Caco-2 (cell line): ENCODE measurements at regions not wholly inside any gene's neighbourhood (a gene's known extent, or its start where the extent isn't known, plus 50 kb on each side); places are given as distances from the start of the nearest gene placed in this dataset.

Experiments
- BruUV-seq: library from RNA; stranded (reverse); fragments of 400-500 nt; replicated peaks from 2 replicates; lab custom pipeline; 2021; lab: Mats Ljungman, UMichigan
- CTCF ChIA-PET: fragments of 300-600 bp; sonication (Branson Sonifier 250); formaldehyde crosslinking; loops from one replicate; lab custom pipeline; 2022; ENCODE audit warnings: antibody characterized with exemption; lab: Charles Lee
- POLR2A ChIA-PET: fragments of 300-600 bp; sonication (Branson Sonifier 250); formaldehyde crosslinking; loops from one replicate; lab custom pipeline; 2022; ENCODE audit warnings: antibody characterized with exemption; lab: Charles Lee
- DNase-seq, 2 experiments: peaks; one replicate each; pipeline versions ENCODE4 v3.0.0 to v3.0.0-alpha.2; 2020 to 2022
- H3K27me3 ChIP-seq: replicated peaks from 2 replicates; pipeline ENCODE4 v1.6.0; 2011; ENCODE audit warnings: low read length; ENCODE audit not compliant: control insufficient read depth, insufficient read depth
- H3K36me3 ChIP-seq: 2 replicates; pipeline ENCODE4 v1.5.1; 2011; ENCODE audit warnings: low read length; ENCODE audit not compliant: control insufficient read depth, insufficient read depth
- H3K4me1 ChIP-seq: fragments of 250-450 bp; sonication (Bioruptor Pico); 2 replicates; pipeline ENCODE4 v1.5.1; 2020; ENCODE audit warnings: mild to moderate bottlenecking
- H3K4me3 ChIP-seq: 2 replicates; pipeline ENCODE4 v1.5.1; 2011; ENCODE audit warnings: low read depth, mild to moderate bottlenecking, control low read depth, low read length
- H3K9me3 ChIP-seq: fragments of 250-450 bp; sonication (Bioruptor Pico); 2 replicates; pipeline ENCODE4 v1.5.1; 2020; ENCODE audit warnings: mild to moderate bottlenecking, moderate library complexity
- H3K27ac Mint-ChIP-seq: one replicate; pipeline ENCODE4 v1.8.0; 2022; ENCODE audit warnings: mixed read lengths; ENCODE audit not compliant: unreplicated experiment
- H3K27me3 Mint-ChIP-seq: one replicate; pipeline ENCODE4 v1.8.0; 2022; ENCODE audit warnings: mixed read lengths; ENCODE audit not compliant: insufficient read depth, unreplicated experiment
- H3K36me3 Mint-ChIP-seq: one replicate; pipeline ENCODE4 v1.8.0; 2022; ENCODE audit warnings: mild to moderate bottlenecking, mixed read lengths; ENCODE audit not compliant: insufficient read depth, unreplicated experiment
- H3K4me1 Mint-ChIP-seq: one replicate; pipeline ENCODE4 v1.8.0; 2022; ENCODE audit warnings: low read depth, mixed read lengths; ENCODE audit not compliant: unreplicated experiment
- H3K4me3 Mint-ChIP-seq: one replicate; pipeline ENCODE4 v1.8.0; 2022; ENCODE audit warnings: mild to moderate bottlenecking, moderate library complexity, mixed read lengths; ENCODE audit not compliant: unreplicated experiment
- H3K9me3 Mint-ChIP-seq: one replicate; pipeline ENCODE4 v1.8.0; 2022; ENCODE audit warnings: mixed read lengths; ENCODE audit not compliant: unreplicated experiment
- CTCF ChIP-seq, 2 experiments: fragments of 200-600 bp in 1 of 2; IDR thresholded peaks; 1 replicate in 1 of 2; 2 replicates in 1 of 2; pipeline versions ENCODE4 v1.5.1 to v1.8.0; 2011 to 2022; ENCODE audit warnings: antibody characterized with exemption in 1 of 2, control low read depth in 1 of 2, inconsistent platforms in 1 of 2, low read depth in 1 of 2, low read length in 1 of 2, mild to moderate bottlenecking in 1 of 2, moderate library complexity in 1 of 2; ENCODE audit not compliant: insufficient read depth in 1 of 2, severe bottlenecking in 1 of 2, unreplicated experiment in 1 of 2
- intact Hi-C: fragments of 100-400 bp; cut with micrococcal nuclease; formaldehyde crosslinking; loops from one replicate; pipeline ENCODE4 v1.10.0; 2022; ENCODE audit not compliant: unreplicated experiment

GRCh38 chr2:215812966-215813365 is 200.4 kb downstream of the MREG start:
- CTCF ChIA-PET: no interaction called here
- no peaks in the 10 kb centered on the region for H3K27me3 Mint-ChIP-seq
- intact Hi-C loops: no loop called here

GRCh38 chr2:215811409-215812345 is 201.7 kb downstream of the MREG start:
- no peak for DNase-seq
- H3K27me3 ChIP-seq: no peaks in the 10 kb centered on the region
- intact Hi-C loops: no loop called here
- no peak overlapping the region for H3K4me3 ChIP-seq
- Mint-ChIP-seq H3K27ac (peak overlapping the region; percentile 39), H3K27me3 (no peaks in the 10 kb centered on the region), H3K36me3 (no peaks in the 10 kb centered on the region), H3K4me3 (no peak overlapping the region), H3K4me1 (peaks cover 26% of the 10 kb centered on the region), H3K9me3 (peaks cover 9% of the 10 kb centered on the region)
- ChIA-PET CTCF (interaction anchor here (0.6 kb wide), 1 partner anchor 239 kb away, joined by 4 read pairs; no protein-coding TSS in a partner anchor), POLR2A (interaction anchor here (0.6 kb wide), 1 partner anchor 69 kb away, joined by 3 read pairs; no protein-coding TSS in a partner anchor)
- no TSS peak for BruUV-seq
- H3K4me1 ChIP-seq: peaks cover 18% of the 10 kb centered on the region
- H3K36me3 ChIP-seq: no peaks in the 10 kb centered on the region
- peaks cover 3% of the 10 kb centered on the region; the same call in 1 of the 2 replicates for H3K9me3 ChIP-seq
- TF ChIP-seq CTCF (IDR thresholded peaks at IDR 0.05; ENCODE audit: insufficient read depth in 1 of 2, low read depth in 1 of 2, low read length in 1 of 2, severe bottlenecking in 1 of 2, unreplicated experiment in 1 of 2): no peak

More at GRCh38 chr2:215812966-215813365, 200.4 kb downstream of the MREG start:
- DNase-seq: no peak
- Histone ChIP-seq H3K4me3 (no peak overlapping the region), H3K36me3 (no peaks in the 10 kb centered on the region), H3K4me1 (peaks cover 31% of the 10 kb centered on the region), H3K9me3 (peaks cover 5% of the 10 kb centered on the region; the same call in 1 of the 2 replicates), H3K27me3 (no peaks in the 10 kb centered on the region)
- POLR2A ChIA-PET: no interaction called here
- peak overlapping the region; percentile 23 for H3K27ac Mint-ChIP-seq
- H3K4me3 Mint-ChIP-seq: no peak overlapping the region
- TF ChIP-seq CTCF (IDR thresholded peaks at IDR 0.05; ENCODE audit: insufficient read depth in 1 of 2, low read depth in 1 of 2, low read length in 1 of 2, severe bottlenecking in 1 of 2, unreplicated experiment in 1 of 2): no peak
- H3K4me1 Mint-ChIP-seq: peaks cover 36% of the 10 kb centered on the region
- BruUV-seq: no TSS peak
- H3K9me3 Mint-ChIP-seq: peaks cover 9% of the 10 kb centered on the region
- no peaks in the 10 kb centered on the region for H3K36me3 Mint-ChIP-seq

GRCh38 chr2:215811003-215811402 is 202.3 kb downstream of the MREG start:
- POLR2A ChIA-PET: no interaction called here
- peaks cover 9% of the 10 kb centered on the region for H3K9me3 Mint-ChIP-seq
- no peak overlapping the region for H3K4me3 ChIP-seq
- DNase-seq: no peak
- peaks cover 12% of the 10 kb centered on the region for H3K4me1 ChIP-seq
- no peaks in the 10 kb centered on the region for H3K27me3 ChIP-seq
- CTCF ChIA-PET: no interaction called here
- intact Hi-C loops: no loop called here
- TF ChIP-seq CTCF (IDR thresholded peaks at IDR 0.05; ENCODE audit: insufficient read depth in 1 of 2, low read depth in 1 of 2, low read length in 1 of 2, severe bottlenecking in 1 of 2, unreplicated experiment in 1 of 2): no peak
- no TSS peak for BruUV-seq
- no peak overlapping the region for H3K4me3 Mint-ChIP-seq
- H3K27me3 Mint-ChIP-seq: no peaks in the 10 kb centered on the region
- peaks cover 19% of the 10 kb centered on the region for H3K4me1 Mint-ChIP-seq
- H3K36me3 ChIP-seq: no peaks in the 10 kb centered on the region
- peak overlapping the region; percentile 39 for H3K27ac Mint-ChIP-seq
- peaks cover 3% of the 10 kb centered on the region; the same call in 1 of the 2 replicates for H3K9me3 ChIP-seq
- no peaks in the 10 kb centered on the region for H3K36me3 Mint-ChIP-seq
